MM.1S (cell line): ENCODE measurements at regions not wholly inside any gene's neighbourhood (a gene's known extent, or its start where the extent isn't known, plus 50 kb on each side); places are given as distances from the start of the nearest gene placed in this dataset.

Experiments used
- CTCF ChIP-seq: fragments of 300-600 bp; sonication (generic); IDR thresholded peaks from 2 replicates; pipeline ENCODE4 v1.5.1; 2016; ENCODE audit warnings: antibody characterized with exemption, low read length, mixed read lengths
- EZH2phosphoT487 ChIP-seq: fragments of 300-600 bp; sonication (generic); IDR thresholded peaks from 2 replicates; pipeline ENCODE4 v1.6.1; 2018; ENCODE audit warnings: antibody characterized with exemption, low read length

GRCh38 chr9:135330685-135331590 is 148.6 kb upstream of the PPP1R26 start:
- TF ChIP-seq CTCF (no peak), EZH2phosphoT487 (no peak)
